C4-2B (cell line): ENCODE measurements at regions not wholly inside any gene's neighbourhood (a gene's known extent, or its start where the extent isn't known, plus 50 kb on each side); places are given as distances from the start of the nearest gene placed in this dataset.

Experiments used
- H3K27ac ChIP-seq: fragments of 450-650 bp; 2 replicates; pipeline ENCODE4 v1.5.1; 2017
- CTCF ChIP-seq: fragments of 450-650 bp; conservative IDR thresholded peaks from 2 replicates; pipeline ENCODE4 v1.5.1; 2017; ENCODE audit warnings: mild to moderate bottlenecking
- ZFX ChIP-seq: fragments of 450-650 bp; IDR thresholded peaks from 2 replicates; pipeline ENCODE4 v1.6.1; 2017

- TF ChIP-seq CTCF (no peak), ZFX (no peak)
- no peak overlapping the region for H3K27ac ChIP-seq
These were observed 948.4 kb upstream of the EYS start for GRCh38 chr6:66655420-66655819.

GRCh38 chr6:66638518-66638917 is 931.5 kb upstream of the EYS start:
- no peak overlapping the region for H3K27ac ChIP-seq
- TF ChIP-seq ZFX: no peak

DNA sequence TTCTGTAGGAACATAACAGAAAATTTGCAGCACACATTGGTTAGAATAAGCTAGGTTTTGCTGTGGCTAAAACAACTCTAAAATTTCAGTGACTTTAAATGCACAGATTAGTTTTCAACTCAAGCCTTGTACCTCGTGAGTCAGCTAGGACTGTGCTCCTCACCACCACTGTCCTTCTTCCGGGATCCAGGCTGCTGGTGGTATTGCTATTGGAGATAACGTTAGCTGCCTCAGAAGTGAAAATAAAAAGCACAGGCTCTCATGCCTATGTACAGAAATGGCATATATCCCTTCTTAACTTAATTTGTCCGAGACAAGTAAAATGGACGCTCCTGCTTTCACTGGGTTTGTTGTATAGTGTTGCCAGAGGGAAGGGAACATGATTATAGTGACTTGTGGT is 931.1 kb upstream of the EYS start:
- H3K27ac ChIP-seq: no peak overlapping the region
- TF ChIP-seq CTCF (no peak), ZFX (no peak)

DNA sequence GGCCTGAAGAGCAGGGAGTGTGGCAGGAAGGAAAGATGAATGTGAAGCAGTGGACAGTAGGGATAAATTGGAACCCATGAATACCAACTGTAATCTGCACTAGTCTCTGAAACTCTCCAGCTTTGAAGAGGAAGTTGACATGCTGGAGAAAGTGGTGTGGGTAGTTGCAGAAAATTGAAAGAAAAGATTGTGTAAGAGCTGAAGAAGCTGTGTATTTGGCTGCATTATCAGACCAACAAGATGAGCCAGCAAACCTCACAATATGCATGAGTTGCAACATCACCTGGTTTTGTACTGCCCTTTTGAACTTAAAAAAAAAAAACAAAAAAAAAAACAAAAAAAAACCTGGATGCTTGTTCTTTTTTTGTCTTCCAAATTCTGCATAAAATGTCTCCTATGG is 921.9 kb upstream of the EYS start:
- no peak overlapping the region for H3K27ac ChIP-seq
- TF ChIP-seq ZFX: no peak

DNA sequence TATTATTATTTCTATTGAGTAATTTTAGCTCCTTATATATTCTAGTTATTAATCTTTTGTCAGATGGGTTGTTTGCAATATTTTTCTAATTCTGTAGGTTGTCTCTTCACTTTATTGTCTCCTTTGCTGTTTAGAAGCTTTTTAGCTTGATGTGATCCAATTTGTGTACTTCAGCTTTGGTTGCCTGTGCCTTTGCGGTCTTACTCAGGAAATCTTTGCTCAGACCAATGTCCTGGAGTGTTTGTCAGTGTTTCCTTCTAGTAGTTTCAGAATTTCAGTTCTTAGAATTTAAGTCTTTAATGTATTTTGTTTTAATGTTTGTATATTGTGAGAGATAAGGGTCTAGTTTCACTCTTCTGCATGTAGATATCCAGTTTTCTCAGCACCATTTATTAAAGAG is 916.0 kb upstream of the EYS start:
- H3K27ac ChIP-seq: no peak overlapping the region
- no peak for TF ChIP-seq ZFX
- TF ChIP-seq CTCF: no peak

GRCh38 chr6:66605971-66606370 is 898.9 kb upstream of the EYS start:
- no peak overlapping the region for H3K27ac ChIP-seq
- TF ChIP-seq ZFX: no peak
- no peak for TF ChIP-seq CTCF

DNA sequence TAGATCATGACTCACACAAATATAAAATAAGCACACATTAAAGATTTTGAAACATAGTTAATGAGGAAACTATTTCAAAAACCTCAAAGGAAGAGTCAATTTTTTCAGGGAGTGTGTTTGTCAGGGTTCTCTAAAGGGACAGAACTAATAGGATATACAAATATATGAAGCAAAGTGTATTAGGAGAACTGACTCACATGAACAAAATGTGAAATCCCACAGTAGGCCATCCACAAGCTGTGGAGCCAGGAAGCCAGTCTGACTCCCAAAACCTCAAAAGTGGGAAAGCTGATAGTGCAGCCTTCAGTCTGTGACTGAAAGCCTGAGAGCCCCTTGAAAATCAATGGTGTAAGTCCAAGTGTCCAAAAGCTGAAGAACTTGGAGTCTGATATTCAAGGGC is 898.0 kb upstream of the EYS start:
- TF ChIP-seq CTCF (no peak), ZFX (no peak)
- no peak overlapping the region for H3K27ac ChIP-seq

- TF ChIP-seq ZFX (no peak), CTCF (no peak)
- no peak overlapping the region for H3K27ac ChIP-seq
These were observed 892.5 kb upstream of the EYS start for GRCh38 chr6:66599541-66599940.

- H3K27ac ChIP-seq: no peak overlapping the region
- TF ChIP-seq CTCF (no peak), ZFX (no peak)
These were observed 871.3 kb upstream of the EYS start for GRCh38 chr6:66578362-66578761.
